HUES48 (cell line): ENCODE measurements at regions not wholly inside any gene's neighbourhood (a gene's known extent, or its start where the extent isn't known, plus 50 kb on each side); places are given as distances from the start of the nearest gene placed in this dataset.

Experiments used
- H3K27ac ChIP-seq: one replicate; pipeline ENCODE4 v1.7.0; 2013; ENCODE audit warnings: low read depth, low read length, inconsistent platforms
- H3K27me3 ChIP-seq: 2 replicates; pipeline ENCODE4 v1.6.1; 2013; ENCODE audit warnings: mild to moderate bottlenecking, low read length; ENCODE audit not compliant: control insufficient read depth, insufficient read depth
- H3K36me3 ChIP-seq: 2 replicates; pipeline ENCODE4 v1.6.1; 2013; ENCODE audit warnings: low read length; ENCODE audit not compliant: control insufficient read depth, insufficient read depth
- H3K4me1 ChIP-seq: 2 replicates; pipeline ENCODE4 v1.6.1; 2013; ENCODE audit warnings: mild to moderate bottlenecking, low read length; ENCODE audit not compliant: control insufficient read depth, insufficient read depth
- H3K4me3 ChIP-seq: 2 replicates; pipeline ENCODE4 v1.5.1; 2013; ENCODE audit warnings: mild to moderate bottlenecking, low read depth, low read length
- H3K9ac ChIP-seq: 2 replicates; pipeline ENCODE4 v1.6.1; 2013; ENCODE audit warnings: mild to moderate bottlenecking, low read depth, low read length, moderate library complexity
- H3K9me3 ChIP-seq: 2 replicates; pipeline ENCODE4 v1.6.1; 2013; ENCODE audit warnings: low read length; ENCODE audit not compliant: control insufficient read depth, insufficient read depth

DNA sequence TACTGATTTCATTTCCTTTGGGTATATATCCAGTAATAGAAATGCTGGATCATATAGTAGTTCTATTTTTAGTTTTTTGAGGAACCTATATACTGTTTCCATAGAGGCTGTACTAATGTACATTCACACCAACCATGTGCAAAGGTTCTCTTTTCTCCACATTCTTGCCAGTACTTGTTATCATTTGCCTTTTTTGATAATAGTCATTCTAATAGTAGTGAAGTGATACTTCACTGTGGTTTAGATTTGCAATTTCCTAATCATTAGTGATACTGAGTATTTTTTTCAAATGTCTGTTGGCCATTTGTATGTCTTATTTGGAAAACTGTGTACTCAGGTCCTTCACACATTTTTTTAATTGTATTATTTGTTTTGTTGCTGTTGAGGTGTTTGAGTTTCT is 148.2 kb upstream of the NAV3 start:
- H3K9me3 ChIP-seq = no peaks in the 10 kb centered on the region
- H3K27me3 ChIP-seq = no peaks in the 10 kb centered on the region; the same call in 1 of the 2 replicates
- H3K27ac ChIP-seq = no peak overlapping the region
- no peak overlapping the region for H3K4me3 ChIP-seq
- peaks cover 6% of the 10 kb centered on the region; the same call in 1 of the 2 replicates for H3K4me1 ChIP-seq
- H3K9ac ChIP-seq = no peak overlapping the region
- no peaks in the 10 kb centered on the region for H3K36me3 ChIP-seq

- Histone ChIP-seq H3K27ac (no peak overlapping the region), H3K36me3 (no peaks in the 10 kb centered on the region), H3K4me3 (no peak overlapping the region), H3K27me3 (no peaks in the 10 kb centered on the region; the same call in 1 of the 2 replicates), H3K4me1 (peaks cover 6% of the 10 kb centered on the region), H3K9ac (no peak overlapping the region), H3K9me3 (no peaks in the 10 kb centered on the region)
Measured at GRCh38 chr12:77681726-77682125, 149.0 kb upstream of the NAV3 start.

DNA sequence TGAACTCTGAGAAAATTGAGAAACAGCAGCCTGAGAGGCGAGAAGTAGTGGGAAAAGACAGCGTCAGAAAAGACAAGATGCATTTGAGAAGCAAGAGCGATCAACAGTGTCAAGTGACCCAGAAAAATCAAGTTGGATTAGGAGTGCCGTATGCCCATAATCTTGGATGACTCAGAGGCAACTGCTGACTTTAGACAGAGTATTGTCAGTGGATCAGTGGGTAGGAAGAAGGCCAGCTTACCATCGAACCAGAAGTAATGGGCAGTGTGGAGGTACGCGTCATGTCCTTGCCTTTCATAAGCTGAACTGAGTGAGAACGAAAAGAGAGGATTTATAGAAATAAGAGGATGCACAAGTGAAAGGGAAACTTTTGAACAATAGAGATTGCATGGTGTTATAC is 151.0 kb upstream of the NAV3 start:
- Histone ChIP-seq H3K27me3 (peaks cover 2% of the 10 kb centered on the region), H3K4me3 (no peak overlapping the region), H3K9me3 (no peaks in the 10 kb centered on the region), H3K4me1 (peaks cover 6% of the 10 kb centered on the region; the same call in 1 of the 2 replicates), H3K27ac (no peak overlapping the region), H3K36me3 (no peaks in the 10 kb centered on the region), H3K9ac (no peak overlapping the region)

DNA sequence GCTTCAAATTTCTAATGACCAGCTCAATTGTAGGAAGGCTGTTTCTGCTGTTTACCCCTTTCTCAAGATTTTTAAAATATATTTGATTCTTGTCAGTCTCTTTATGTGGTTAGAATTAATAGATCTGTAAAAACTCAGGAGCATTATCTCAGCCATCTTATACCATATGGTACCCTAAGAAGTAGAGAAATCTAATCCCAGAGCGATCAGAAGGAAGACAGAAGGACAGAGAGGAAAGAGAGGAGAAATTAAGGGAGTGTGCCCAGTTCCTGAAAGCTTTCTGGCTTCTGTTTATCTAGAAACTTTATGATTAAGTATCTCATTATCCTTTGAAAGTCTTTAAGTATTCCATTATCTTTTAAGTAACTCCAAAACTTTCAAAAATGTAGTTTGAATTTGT is 152.1 kb upstream of the NAV3 start:
- Histone ChIP-seq H3K4me1 (peaks cover 6% of the 10 kb centered on the region; the same call in 1 of the 2 replicates), H3K4me3 (no peak overlapping the region), H3K36me3 (no peaks in the 10 kb centered on the region), H3K9ac (no peak overlapping the region), H3K9me3 (no peaks in the 10 kb centered on the region), H3K27ac (no peak overlapping the region), H3K27me3 (peaks cover 2% of the 10 kb centered on the region)

- Histone ChIP-seq H3K27ac (no peak overlapping the region), H3K36me3 (no peaks in the 10 kb centered on the region), H3K9me3 (no peaks in the 10 kb centered on the region), H3K4me3 (no peak overlapping the region), H3K9ac (no peak overlapping the region), H3K27me3 (no peaks in the 10 kb centered on the region), H3K4me1 (peaks cover 7% of the 10 kb centered on the region; the same call in 1 of the 2 replicates)
Measured at GRCh38 chr12:77667101-77667500, 163.6 kb upstream of the NAV3 start.

DNA sequence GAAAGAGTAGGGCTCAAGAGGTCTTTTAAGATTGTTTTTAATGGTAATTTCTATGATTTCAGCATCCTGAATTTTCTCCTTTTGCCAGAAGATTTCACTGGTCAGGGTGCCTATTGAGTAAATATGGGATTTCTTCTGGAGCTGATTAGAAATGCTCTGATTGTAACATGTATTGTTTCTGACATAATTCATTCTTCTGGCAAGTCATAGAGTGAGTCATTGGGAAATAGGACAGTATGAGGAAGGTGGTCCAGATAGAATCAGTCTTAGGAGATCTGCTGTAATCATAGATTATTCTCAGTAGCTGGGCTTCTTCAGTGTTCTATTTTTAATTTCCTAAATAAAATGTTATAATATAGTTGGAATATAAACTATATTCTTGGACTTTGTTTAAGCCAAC is 182.0 kb upstream of the NAV3 start:
- Histone ChIP-seq H3K27ac (no peak overlapping the region), H3K36me3 (no peaks in the 10 kb centered on the region), H3K9ac (no peak overlapping the region), H3K27me3 (no peaks in the 10 kb centered on the region), H3K4me3 (no peak overlapping the region), H3K9me3 (no peaks in the 10 kb centered on the region), H3K4me1 (peaks cover 34% of the 10 kb centered on the region)

- H3K27me3 ChIP-seq = no peaks in the 10 kb centered on the region
- H3K4me1 ChIP-seq = peaks cover 46% of the 10 kb centered on the region
- H3K9ac ChIP-seq = no peak overlapping the region
- no peaks in the 10 kb centered on the region for H3K9me3 ChIP-seq
- H3K4me3 ChIP-seq = peak overlapping the region; percentile 31; the same call in 1 of the 2 replicates
- no peaks in the 10 kb centered on the region for H3K36me3 ChIP-seq
- peak overlapping the region; percentile 90 for H3K27ac ChIP-seq
Measured at GRCh38 chr12:77645966-77646598, 184.6 kb upstream of the NAV3 start.

- H3K9me3 ChIP-seq = no peaks in the 10 kb centered on the region
- no peaks in the 10 kb centered on the region for H3K36me3 ChIP-seq
- H3K4me1 ChIP-seq = peaks cover 55% of the 10 kb centered on the region
- no peak overlapping the region for H3K9ac ChIP-seq
- H3K27me3 ChIP-seq = no peaks in the 10 kb centered on the region
- peak overlapping the region; percentile 90 for H3K27ac ChIP-seq
- peak overlapping the region; percentile 31; the same call in 1 of the 2 replicates for H3K4me3 ChIP-seq
Measured at GRCh38 chr12:77644915-77645605, 185.6 kb upstream of the NAV3 start.

DNA sequence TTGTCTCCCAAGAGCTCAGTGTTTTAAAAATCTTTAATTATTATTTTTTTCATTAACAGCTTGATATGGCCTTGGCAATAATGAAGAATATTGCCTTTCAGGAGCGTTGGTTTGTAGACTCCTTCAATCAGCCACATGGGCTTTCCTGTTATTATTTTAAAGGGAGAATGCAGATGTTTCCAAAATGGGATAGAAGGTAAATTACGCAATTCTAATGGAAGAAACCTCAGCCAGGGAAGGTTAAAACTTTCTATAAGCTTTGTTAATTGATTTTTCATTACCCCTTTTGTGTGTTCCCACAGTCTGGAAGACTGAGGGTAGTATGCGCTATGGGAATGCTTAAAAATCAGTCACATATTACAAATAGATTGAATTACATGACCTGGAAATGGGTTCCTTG is 188.4 kb upstream of the NAV3 start:
- H3K36me3 ChIP-seq = no peaks in the 10 kb centered on the region
- H3K9me3 ChIP-seq = no peaks in the 10 kb centered on the region
- H3K9ac ChIP-seq = no peak overlapping the region
- no peak overlapping the region for H3K4me3 ChIP-seq
- no peaks in the 10 kb centered on the region for H3K27me3 ChIP-seq
- H3K27ac ChIP-seq = no peak overlapping the region
- H3K4me1 ChIP-seq = peaks cover 65% of the 10 kb centered on the region

GRCh38 chr12:77640356-77640755 is 190.3 kb upstream of the NAV3 start:
- peaks cover 48% of the 10 kb centered on the region for H3K4me1 ChIP-seq
- no peaks in the 10 kb centered on the region for H3K36me3 ChIP-seq
- H3K9me3 ChIP-seq = no peaks in the 10 kb centered on the region
- no peak overlapping the region for H3K9ac ChIP-seq
- no peak overlapping the region for H3K27ac ChIP-seq
- no peak overlapping the region for H3K4me3 ChIP-seq
- no peaks in the 10 kb centered on the region for H3K27me3 ChIP-seq

- Histone ChIP-seq H3K9me3 (no peaks in the 10 kb centered on the region), H3K27me3 (no peaks in the 10 kb centered on the region), H3K4me3 (no peak overlapping the region), H3K36me3 (no peaks in the 10 kb centered on the region), H3K4me1 (no peaks in the 10 kb centered on the region), H3K27ac (no peak overlapping the region), H3K9ac (no peak overlapping the region)
Measured at GRCh38 chr12:77630790-77631445, 199.8 kb upstream of the NAV3 start.
